H9 (cell line): ENCODE measurements at regions not wholly inside any gene's neighbourhood (a gene's known extent, or its start where the extent isn't known, plus 50 kb on each side); places are given as distances from the start of the nearest gene placed in this dataset.

Experiments
- DNase-seq: peaks from one replicate; pipeline ENCODE4 v3.0.0-alpha.2; 2017
- H2AFZ ChIP-seq: one replicate; pipeline ENCODE4 v1.6.1; 2013; ENCODE audit warnings: mild to moderate bottlenecking, low read length, control low read depth, moderate library complexity
- H2AK5ac ChIP-seq: 2 replicates; pipeline ENCODE4 v1.6.1; 2013; ENCODE audit warnings: low read length, control low read depth, mixed read lengths; ENCODE audit not compliant: insufficient read length
- H2BK120ac ChIP-seq: one replicate; pipeline ENCODE4 v1.6.1; 2013; ENCODE audit warnings: low read depth, mild to moderate bottlenecking, low read length, control low read depth, inconsistent platforms; ENCODE audit not compliant: poor library complexity, severe bottlenecking
- H2BK12ac ChIP-seq: 2 replicates; pipeline ENCODE4 v1.6.1; 2013; ENCODE audit warnings: low read length, control low read depth, mixed read lengths, low read depth; ENCODE audit not compliant: insufficient read length
- H2BK15ac ChIP-seq: 2 replicates; pipeline ENCODE4 v1.6.1; 2013; ENCODE audit warnings: low read depth, low read length, control low read depth
- H2BK20ac ChIP-seq: one replicate; pipeline ENCODE4 v1.6.1; 2013; ENCODE audit warnings: low read depth, mild to moderate bottlenecking, low read length, control low read depth, inconsistent platforms; ENCODE audit not compliant: poor library complexity, severe bottlenecking
- H2BK5ac ChIP-seq: 2 replicates; pipeline ENCODE4 v1.6.1; 2013; ENCODE audit warnings: low read length, control low read depth, mixed read lengths; ENCODE audit not compliant: insufficient read length
- H3K14ac ChIP-seq: 2 replicates; pipeline ENCODE4 v1.6.1; 2013; ENCODE audit warnings: low read length, control low read depth; ENCODE audit not compliant: insufficient read depth
- H3K18ac ChIP-seq: 2 replicates; pipeline ENCODE4 v1.6.1; 2013; ENCODE audit warnings: low read depth, mild to moderate bottlenecking, mixed read lengths, low read length, control low read depth; ENCODE audit not compliant: insufficient read length
- H3K23ac ChIP-seq: 2 replicates; pipeline ENCODE4 v1.6.1; 2013; ENCODE audit warnings: low read length, control low read depth, mixed read lengths, low read depth; ENCODE audit not compliant: insufficient read length
- H3K23me2 ChIP-seq: 2 replicates; pipeline ENCODE4 v1.6.1; 2013; ENCODE audit warnings: low read depth, mild to moderate bottlenecking, mixed read lengths, low read length, control low read depth; ENCODE audit not compliant: insufficient read length, poor library complexity, severe bottlenecking
- H3K27ac ChIP-seq: 2 replicates; pipeline ENCODE4 v1.5.1; 2013; ENCODE audit warnings: low read length, control low read depth, mixed read lengths, low read depth; ENCODE audit not compliant: insufficient read length
- H3K27me3 ChIP-seq: 2 replicates; pipeline ENCODE4 v1.6.1; 2013; ENCODE audit warnings: low read length, control low read depth, inconsistent platforms; ENCODE audit not compliant: insufficient read depth
- H3K4ac ChIP-seq: 2 replicates; pipeline ENCODE4 v1.6.1; 2013; ENCODE audit warnings: low read depth, mild to moderate bottlenecking, control low read depth, inconsistent platforms, low read length, moderate library complexity
- H3K4me1 ChIP-seq: 2 replicates; pipeline ENCODE4 v1.6.1; 2013; ENCODE audit warnings: low read length, control low read depth, inconsistent platforms; ENCODE audit not compliant: insufficient read depth
- H3K4me2 ChIP-seq: 2 replicates; pipeline ENCODE4 v1.6.1; 2013; ENCODE audit warnings: low read length, control low read depth, mixed read lengths; ENCODE audit not compliant: insufficient read length, insufficient read depth
- H3K56ac ChIP-seq: 2 replicates; pipeline ENCODE4 v1.6.1; 2013; ENCODE audit warnings: low read depth, mild to moderate bottlenecking, mixed read lengths, low read length, control low read depth; ENCODE audit not compliant: insufficient read length
- H3K79me1 ChIP-seq: 2 replicates; pipeline ENCODE4 v1.6.1; 2013; ENCODE audit warnings: low read depth, mild to moderate bottlenecking, moderate library complexity, low read length, control low read depth, inconsistent platforms; ENCODE audit not compliant: insufficient read depth, poor library complexity, severe bottlenecking
- H3K79me2 ChIP-seq: 2 replicates; pipeline ENCODE4 v1.6.1; 2013; ENCODE audit warnings: low read length, control low read depth, inconsistent platforms; ENCODE audit not compliant: insufficient read depth
- H3K9ac ChIP-seq: 2 replicates; pipeline ENCODE4 v1.6.1; 2013; ENCODE audit warnings: low read length, control low read depth, mixed read lengths; ENCODE audit not compliant: insufficient read length; ENCODE audit errors: extremely low read depth
- H3K9me3 ChIP-seq: one replicate; pipeline ENCODE4 v1.6.1; 2013; ENCODE audit warnings: low read depth, low read length, inconsistent platforms; ENCODE audit not compliant: control insufficient read depth
- H3T11ph ChIP-seq: one replicate; pipeline ENCODE4 v1.6.1; 2013; ENCODE audit warnings: mild to moderate bottlenecking, low read length, control low read depth, inconsistent platforms
- H4K20me1 ChIP-seq: one replicate; pipeline ENCODE4 v1.6.1; 2013; ENCODE audit not compliant: control insufficient read depth, insufficient read length, insufficient read depth
- H4K5ac ChIP-seq: 2 replicates; pipeline ENCODE4 v1.6.1; 2013; ENCODE audit warnings: low read depth, mild to moderate bottlenecking, mixed read lengths, low read length, control low read depth; ENCODE audit not compliant: insufficient read length
- H4K8ac ChIP-seq: replicated peaks from 2 replicates; pipeline ENCODE4 v1.6.1; 2013; ENCODE audit warnings: low read length, control low read depth, mixed read lengths, low read depth; ENCODE audit not compliant: insufficient read length
- H4K91ac ChIP-seq: 2 replicates; pipeline ENCODE4 v1.6.1; 2013; ENCODE audit warnings: low read depth, mild to moderate bottlenecking, moderate library complexity, mixed read lengths, low read length, control low read depth; ENCODE audit not compliant: insufficient read length
- H3K27ac Mint-ChIP-seq, 3 experiments: 2 replicates in 2 of 3; 3 replicates in 1 of 3; pipeline ENCODE4 v1.8.0; 2020 to 2021; ENCODE audit warnings: mixed read lengths in 3 of 3, mild to moderate bottlenecking in 1 of 3, moderate library complexity in 1 of 3
- H3K27me3 Mint-ChIP-seq: 2 replicates; pipeline ENCODE4 v1.8.0; 2021; ENCODE audit warnings: low read depth, mild to moderate bottlenecking, moderate library complexity, mixed read lengths
- H3K36me3 Mint-ChIP-seq, 3 experiments: 2 replicates in 2 of 3; 3 replicates in 1 of 3; pipeline ENCODE4 v1.8.0; 2020 to 2021; ENCODE audit warnings: low read depth in 3 of 3, mixed read lengths in 3 of 3; ENCODE audit not compliant: insufficient read depth in 1 of 3
- H3K4me1 Mint-ChIP-seq, 2 experiments: 2 replicates each; pipeline ENCODE4 v1.8.0; 2020; ENCODE audit warnings: mixed read lengths in 2 of 2
- H3K4me3 Mint-ChIP-seq, 2 experiments: 2 replicates in 1 of 2; 3 replicates in 1 of 2; pipeline ENCODE4 v1.8.0; 2020 to 2021; ENCODE audit warnings: mild to moderate bottlenecking in 2 of 2, mixed read lengths in 2 of 2, moderate library complexity in 1 of 2
- H3K9me3 Mint-ChIP-seq, 2 experiments: 2 replicates in 1 of 2; 3 replicates in 1 of 2; pipeline ENCODE4 v1.8.0; 2020; ENCODE audit warnings: mild to moderate bottlenecking in 2 of 2, mixed read lengths in 2 of 2, moderate library complexity in 1 of 2
- CTCF ChIP-seq: fragments of 200-600 bp; sonication (generic); conservative IDR thresholded peaks from 3 replicates; pipeline ENCODE4 v1.8.0; 2021; ENCODE audit warnings: antibody characterized with exemption, mild to moderate bottlenecking
- WGBS: extraction: QIAGEN DNeasy Blood & Tissue Kit; methylation state at CpG from one replicate; pipeline ENCODE4 v1.1.7; 2013; ENCODE audit warnings: missing lambda C conversion rate, low lambda C conversion rate, mixed read lengths; ENCODE audit not compliant: insufficient read length; ENCODE audit errors: extremely low coverage; 5-methylcytosine and 5-hydroxymethylcytosine counted together

GRCh38 chr3:107025961-107026360, 351.3 kb upstream of the CCDC54 start:
- peaks cover 10 to 14% of the 10 kb centered on the region in 2 experiments for H3K4me1 Mint-ChIP-seq
- H2AK5ac ChIP-seq, result no peak overlapping the region
- no peak overlapping the region for H3K4me3 Mint-ChIP-seq
- no peak overlapping the region for H4K5ac ChIP-seq
- H3K4ac ChIP-seq, result no peak overlapping the region
- no peak overlapping the region for H3K23ac ChIP-seq
- H3K9ac ChIP-seq, result no peak overlapping the region
- TF ChIP-seq CTCF, result no peak
- H3K9me3 ChIP-seq, result no peaks in the 10 kb centered on the region
- H3K23me2 ChIP-seq, result no peaks in the 10 kb centered on the region
- no peak overlapping the region for H4K91ac ChIP-seq
- H3K14ac ChIP-seq, result no peak overlapping the region
- H2BK5ac ChIP-seq, result no peak overlapping the region
- no peak overlapping the region for H2BK120ac ChIP-seq
- no peak overlapping the region for H3K27ac Mint-ChIP-seq
- H3K27me3 ChIP-seq, result no peaks in the 10 kb centered on the region
- DNase-seq, result no peak
- peaks cover 0 to 3% (median 0%) of the 10 kb centered on the region in 3 experiments; a peak in 2 of 7 replicates for H3K36me3 Mint-ChIP-seq
- H3K4me1 ChIP-seq, result no peaks in the 10 kb centered on the region
- H3K9me3 Mint-ChIP-seq, result no peaks in the 10 kb centered on the region
- no CpG with 5 or more reads among the region's 3 CpGs for WGBS
- H3K27me3 Mint-ChIP-seq, result no peaks in the 10 kb centered on the region
- H2BK15ac ChIP-seq, result no peak overlapping the region
- H4K20me1 ChIP-seq, result no peaks in the 10 kb centered on the region
- no peak overlapping the region for H2BK12ac ChIP-seq
- H2AFZ ChIP-seq, result no peak overlapping the region
- no peak overlapping the region for H3K27ac ChIP-seq
- no peak overlapping the region for H4K8ac ChIP-seq
- no peak overlapping the region for H3K4me2 ChIP-seq
- H3K18ac ChIP-seq, result no peak overlapping the region
- no peak overlapping the region for H3T11ph ChIP-seq
- H3K79me1 ChIP-seq, result no peaks in the 10 kb centered on the region
- H3K56ac ChIP-seq, result no peak overlapping the region
- H2BK20ac ChIP-seq, result no peak overlapping the region
- no peaks in the 10 kb centered on the region for H3K79me2 ChIP-seq
